ENCODE measurements at regions not wholly inside any gene's neighbourhood (a gene's known extent, or its start where the extent isn't known, plus 50 kb on each side); places are given as distances from the start of the nearest gene placed in this dataset.

GRCh38 chr11:92500453-92500852 lies 275.8 kb downstream of the FAT3 start:
- Histone ChIP-seq H3K4me3 (no peak overlapping the region), H3K4me1 (no peaks in the 10 kb centered on the region), H3K9me3 (replicated peaks) (no peaks in the 10 kb centered on the region), H3K27ac (replicated peaks) (no peak overlapping the region), H3K27me3 (ENCODE audit: low read depth) (peaks cover 11% of the 10 kb centered on the region), H3K36me3 (no peaks in the 10 kb centered on the region)
- no peak for DNase-seq
- intact Hi-C loops (cut with micrococcal nuclease), result no loop called here
- TF ChIP-seq CTCF (IDR thresholded peaks at IDR 0.05; ENCODE audit: borderline replicate concordance), result no peak

GRCh38 chr11:92501066-92501739 lies 276.6 kb downstream of the FAT3 start:
- no peak overlapping the region for H3K4me3 ChIP-seq
- H3K9me3 ChIP-seq (replicated peaks), result no peaks in the 10 kb centered on the region
- H3K36me3 ChIP-seq, result no peaks in the 10 kb centered on the region
- no peak for TF ChIP-seq CTCF (IDR thresholded peaks at IDR 0.05; ENCODE audit: borderline replicate concordance)
- intact Hi-C loops (cut with micrococcal nuclease), result no loop called here
- no peak for DNase-seq
- H3K27me3 ChIP-seq (ENCODE audit: low read depth), result peaks cover 17% of the 10 kb centered on the region
- no peaks in the 10 kb centered on the region for H3K4me1 ChIP-seq
- H3K27ac ChIP-seq (replicated peaks), result no peak overlapping the region

- H3K4me3 ChIP-seq, result no peak overlapping the region
- H3K27ac ChIP-seq (replicated peaks), result no peak overlapping the region
- H3K4me1 ChIP-seq, result no peaks in the 10 kb centered on the region
- H3K36me3 ChIP-seq, result no peaks in the 10 kb centered on the region
- no peaks in the 10 kb centered on the region for H3K9me3 ChIP-seq (replicated peaks)
- peaks cover 29% of the 10 kb centered on the region for H3K27me3 ChIP-seq (ENCODE audit: low read depth)
- intact Hi-C loops (cut with micrococcal nuclease), result no loop called here
- DNase-seq, result no peak
- no peak for TF ChIP-seq CTCF (IDR thresholded peaks at IDR 0.05; ENCODE audit: borderline replicate concordance)
Measured at GRCh38 chr11:92504004-92504403, 279.4 kb downstream of the FAT3 start.

- Histone ChIP-seq H3K27ac (replicated peaks) (no peak overlapping the region), H3K4me1 (no peaks in the 10 kb centered on the region), H3K36me3 (no peaks in the 10 kb centered on the region), H3K9me3 (replicated peaks) (no peaks in the 10 kb centered on the region), H3K27me3 (ENCODE audit: low read depth) (peaks cover 29% of the 10 kb centered on the region), H3K4me3 (no peak overlapping the region)
- intact Hi-C loops (cut with micrococcal nuclease), result no loop called here
- DNase-seq, result no peak
- no peak for TF ChIP-seq CTCF (IDR thresholded peaks at IDR 0.05; ENCODE audit: borderline replicate concordance)
Measured at GRCh38 chr11:92504534-92504933, 279.9 kb downstream of the FAT3 start.

- Histone ChIP-seq H3K27ac (replicated peaks) (no peak overlapping the region), H3K27me3 (ENCODE audit: low read depth) (peaks cover 29% of the 10 kb centered on the region), H3K4me3 (no peak overlapping the region), H3K36me3 (no peaks in the 10 kb centered on the region), H3K4me1 (no peaks in the 10 kb centered on the region), H3K9me3 (replicated peaks) (no peaks in the 10 kb centered on the region)
- no peak for DNase-seq
- intact Hi-C loops (cut with micrococcal nuclease), result no loop called here
- TF ChIP-seq CTCF (IDR thresholded peaks at IDR 0.05; ENCODE audit: borderline replicate concordance), result no peak
Measured at GRCh38 chr11:92505689-92506088, 281.1 kb downstream of the FAT3 start.

Data from left ventricle myocardium inferior (tissue), 1 donor.